NCI-H2107 (cell line): ENCODE measurements at regions not wholly inside any gene's neighbourhood (a gene's known extent, or its start where the extent isn't known, plus 50 kb on each side); places are given as distances from the start of the nearest gene placed in this dataset.
"Not testable (repeated sequence)": the region's sequence is repeated elsewhere in the genome, so short reads cannot be mapped to it uniquely, and the experiment has no call there.

Experiments used
- DNase-seq: peaks from one replicate; lab custom pipeline; 2025; lab: John Stamatoyannopoulos, UW

DNA sequence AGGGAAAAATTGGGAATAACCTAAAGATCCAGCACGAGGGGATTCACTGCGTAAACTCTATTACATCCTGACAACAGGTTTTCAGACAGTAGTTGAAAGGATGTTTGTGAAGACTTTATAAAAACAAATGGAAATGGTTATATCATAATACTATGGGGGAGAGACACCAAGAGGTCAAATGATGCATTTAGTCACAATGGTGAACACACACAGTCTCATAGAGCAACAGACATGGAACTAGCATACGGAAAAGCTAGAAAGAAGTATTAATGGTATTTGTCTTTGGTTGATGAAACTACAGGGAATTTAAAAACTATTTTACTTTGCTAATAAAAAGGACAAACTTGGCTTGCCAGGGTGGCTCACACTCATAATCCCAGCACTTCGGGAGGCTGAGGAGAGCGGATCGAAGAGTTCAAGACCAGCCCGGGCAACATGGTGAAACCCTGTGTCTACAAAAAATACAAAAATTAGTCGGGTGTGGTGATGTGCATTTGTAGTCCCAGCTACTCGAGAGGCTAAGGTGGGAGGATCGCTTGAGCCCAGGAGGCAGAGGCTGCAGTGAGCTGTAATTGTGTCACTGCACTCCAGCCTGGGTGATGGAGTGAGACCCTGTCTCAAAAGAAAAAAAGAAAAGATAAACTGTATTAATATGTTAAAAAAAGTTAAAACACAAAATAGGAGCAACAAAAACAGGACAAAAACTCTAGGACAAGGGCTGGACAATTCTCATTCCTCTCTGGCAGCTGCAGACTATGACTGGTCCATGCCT, 94.8 kb downstream of the MYCN start:
- no peak for DNase-seq

- DNase-seq, result no peak
Observed at GRCh38 chr2:16034151-16034974, 94.0 kb downstream of the MYCN start.

- no peak for DNase-seq
Observed at GRCh38 chr2:16033032-16033293, 92.6 kb downstream of the MYCN start.

DNA sequence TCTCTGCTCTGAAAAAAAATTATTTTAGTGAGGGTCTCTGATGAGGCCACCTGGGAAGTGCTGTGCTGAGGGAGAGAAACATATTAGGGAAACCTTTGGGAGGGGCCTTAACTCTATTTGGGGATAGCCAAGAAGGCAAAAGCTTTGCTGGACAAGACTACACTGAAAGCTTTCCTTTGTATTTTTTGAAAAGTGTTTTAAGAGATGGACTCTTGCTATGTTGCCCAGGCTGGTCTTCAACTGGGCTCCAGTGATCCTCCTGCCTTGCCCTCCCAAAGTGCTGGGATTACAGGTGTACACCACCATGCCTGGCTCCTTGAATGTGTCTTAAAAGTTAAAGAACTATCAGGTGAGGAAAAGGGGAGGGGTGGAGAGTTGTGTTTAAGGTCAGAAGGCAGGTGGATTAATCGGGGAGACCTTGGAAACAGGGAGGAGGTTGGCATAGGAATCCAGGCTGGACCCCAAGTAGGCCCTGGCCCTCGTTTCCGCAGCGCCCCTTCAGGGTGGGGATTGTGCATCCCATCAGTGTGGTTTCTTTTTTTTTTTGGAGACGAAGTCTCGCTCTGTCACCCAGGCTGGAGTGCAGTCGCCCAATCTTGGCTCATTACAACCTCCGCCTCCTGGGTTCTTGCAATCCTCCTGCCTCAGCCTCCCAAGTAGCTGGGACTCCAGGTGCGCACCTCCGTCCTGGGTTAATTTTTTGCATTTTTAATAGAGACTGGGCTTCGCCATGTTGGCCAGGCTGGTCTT, 92.1 kb downstream of the MYCN start:
- DNase-seq, result no peak

DNA sequence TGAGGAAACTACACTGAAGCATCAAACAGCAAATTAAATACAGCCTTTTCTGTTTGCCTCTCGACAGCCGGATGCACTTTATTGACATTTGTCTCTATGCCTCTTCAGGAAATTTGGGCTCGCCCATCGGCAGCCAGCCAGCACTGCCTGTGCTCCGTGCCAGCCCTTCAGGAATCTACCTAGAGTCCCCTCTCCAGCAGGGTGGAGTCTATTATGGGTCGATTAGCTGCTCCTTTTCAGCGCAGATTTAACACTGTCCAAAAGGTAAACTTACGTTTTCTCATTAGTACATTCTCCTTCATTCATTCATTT, 91.5 kb downstream of the MYCN start:
- no peak for DNase-seq

DNA sequence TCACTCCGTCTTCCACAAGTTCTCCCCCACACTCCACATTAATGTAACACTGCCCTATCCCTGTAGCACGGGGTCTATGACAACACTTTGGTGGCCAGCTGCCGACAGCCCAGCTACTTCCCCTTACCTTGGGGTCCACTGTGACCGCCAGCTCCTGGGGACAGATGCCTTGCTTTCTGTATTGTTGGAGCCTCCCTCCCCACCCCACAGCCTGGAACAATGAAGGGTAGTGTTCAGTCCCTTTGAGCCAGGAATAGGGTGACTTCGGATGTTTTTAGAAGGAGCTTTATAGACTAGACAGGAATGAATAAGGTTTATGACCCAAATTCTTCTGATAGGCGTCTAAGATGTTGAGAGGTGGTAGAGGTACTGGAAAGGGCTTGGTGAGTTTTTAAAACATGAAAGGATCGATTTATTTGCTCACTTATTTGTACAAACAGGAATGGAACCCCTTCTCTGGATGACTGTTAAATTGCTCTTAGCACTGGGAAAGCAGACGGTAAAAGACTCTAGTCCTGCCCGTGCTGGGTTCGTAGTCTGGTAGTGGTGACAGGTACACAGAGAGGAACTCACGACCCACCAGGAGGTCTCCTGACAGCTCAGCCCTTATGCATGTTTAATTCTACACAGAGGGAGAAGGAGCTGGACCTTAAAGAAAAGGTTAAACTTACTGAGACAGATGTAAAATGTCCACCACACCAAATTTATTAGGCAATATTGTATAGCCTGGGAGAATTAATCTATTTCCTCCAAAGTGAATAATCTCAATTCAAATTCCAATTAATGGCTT, 90.9 kb downstream of the MYCN start:
- no peak for DNase-seq

- no peak for DNase-seq
Observed at GRCh38 chr2:16030206-16031057, 90.1 kb downstream of the MYCN start.

GRCh38 chr2:16028644-16029043, 88.3 kb downstream of the MYCN start:
- no peak for DNase-seq

GRCh38 chr2:16026816-16027501, 86.6 kb downstream of the MYCN start:
- DNase-seq, result no peak

DNA sequence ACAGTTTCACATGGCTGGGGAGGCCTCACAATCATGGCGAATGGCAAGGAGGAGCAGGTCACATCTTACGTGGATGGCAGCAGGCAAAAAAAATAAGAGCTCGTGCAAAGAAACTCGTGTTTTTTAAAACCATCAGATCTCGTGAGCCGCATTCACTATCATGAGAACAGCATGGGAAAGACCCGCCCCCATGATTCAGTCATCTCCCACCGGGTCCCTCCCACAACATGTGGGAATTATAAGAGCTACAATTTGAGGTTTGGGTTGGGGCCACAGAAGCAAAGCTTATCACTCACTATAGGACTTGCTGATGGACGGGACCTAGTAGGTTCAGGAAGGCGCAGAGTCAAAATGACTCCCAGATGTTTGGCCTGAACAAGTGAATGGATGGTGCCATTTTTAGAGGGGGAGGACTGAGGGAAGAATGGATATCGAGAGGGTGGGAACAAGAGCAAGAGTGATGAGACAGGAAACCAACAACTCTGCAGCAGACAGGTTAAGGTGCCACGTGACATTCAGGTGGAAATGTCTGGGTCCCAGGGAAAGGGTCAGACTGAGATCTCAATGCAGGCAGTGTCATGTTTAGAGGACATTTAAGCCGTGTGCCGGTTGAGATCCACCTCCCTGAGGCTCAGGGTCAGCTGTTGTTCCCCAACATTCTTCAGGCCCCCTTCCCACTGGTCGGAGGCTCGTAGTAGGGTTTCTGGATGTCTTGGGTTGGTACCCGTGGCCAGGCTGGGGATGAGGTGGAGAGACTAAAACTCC, 85.7 kb downstream of the MYCN start:
- DNase-seq, result no peak

- DNase-seq, result no peak
Observed at GRCh38 chr2:16025211-16025875, 85.0 kb downstream of the MYCN start.

- not testable (repeated sequence) for DNase-seq
Observed at GRCh38 chr2:16024628-16025027, 84.3 kb downstream of the MYCN start.

DNA sequence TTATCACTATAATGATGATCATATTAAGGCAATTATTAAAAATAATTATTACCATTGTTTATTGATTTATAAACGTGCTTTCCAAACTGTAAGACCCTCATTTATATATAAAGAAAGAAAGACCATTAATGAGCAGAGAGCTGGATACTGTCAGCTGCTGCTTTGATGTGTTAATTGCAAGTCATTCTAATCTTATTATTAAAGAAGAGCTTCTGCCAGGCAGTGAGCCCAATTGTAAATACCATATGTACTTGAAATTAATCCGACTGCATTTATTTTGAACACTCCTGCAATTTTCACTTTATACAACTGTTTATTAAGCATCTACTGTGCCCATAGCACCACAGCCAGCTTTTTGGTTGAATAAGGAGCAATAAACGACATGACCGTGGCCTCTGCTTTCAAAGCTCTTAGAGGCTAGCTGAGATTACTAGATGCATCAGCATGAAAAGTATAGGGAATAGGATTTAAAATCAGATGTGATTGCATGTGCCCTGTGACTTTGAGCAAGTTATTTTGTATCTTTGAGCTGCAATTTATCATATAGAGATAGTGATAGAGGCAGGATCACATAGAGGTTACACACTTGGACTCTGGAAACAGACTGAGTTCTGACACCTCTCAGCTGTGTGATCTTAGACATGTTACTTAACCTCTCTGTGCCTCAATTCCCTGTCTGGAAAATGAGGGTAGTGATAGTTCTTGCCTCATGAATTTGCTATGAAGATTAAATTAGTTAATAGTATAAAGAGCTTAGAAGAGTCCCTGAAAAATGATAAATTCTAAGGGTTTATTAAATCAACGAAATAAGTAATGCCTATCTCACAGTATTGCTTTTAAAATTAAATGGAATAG, 83.4 kb downstream of the MYCN start:
- DNase-seq, result no peak

DNA sequence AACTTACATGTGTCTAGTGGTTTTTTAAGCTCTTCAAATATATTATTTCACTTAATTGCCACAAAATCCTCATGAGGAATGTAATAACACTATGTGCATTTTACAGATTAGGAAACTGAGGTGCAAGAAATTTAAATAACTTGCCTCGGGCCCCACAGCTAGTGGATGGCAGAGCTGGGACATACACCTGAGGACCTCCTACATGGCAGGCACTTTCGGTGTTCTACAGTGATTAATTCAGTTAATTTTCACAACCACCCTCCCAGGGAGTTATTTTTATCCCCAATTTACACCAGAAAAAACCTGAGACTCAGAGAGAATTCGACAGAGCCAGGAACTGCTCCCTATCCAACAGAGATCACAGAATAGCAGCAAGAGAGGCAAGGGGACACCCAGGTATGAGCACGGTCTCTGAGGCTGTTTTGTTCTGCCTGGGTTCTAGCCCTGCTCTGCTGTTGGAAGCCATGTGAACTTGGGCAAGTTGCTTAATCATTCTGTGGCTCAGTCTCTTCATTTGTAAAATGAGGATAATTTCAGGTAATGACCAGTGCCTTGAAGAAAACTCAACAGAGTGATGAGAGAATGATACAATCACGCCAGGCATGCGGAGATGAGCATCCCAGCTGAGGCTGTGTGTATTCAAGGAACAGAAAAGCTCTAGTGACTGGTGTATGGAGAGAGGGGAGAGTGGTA, 82.3 kb downstream of the MYCN start:
- no peak for DNase-seq

- DNase-seq, result no peak
Observed at GRCh38 chr2:16021611-16022363, 81.4 kb downstream of the MYCN start.

DNA sequence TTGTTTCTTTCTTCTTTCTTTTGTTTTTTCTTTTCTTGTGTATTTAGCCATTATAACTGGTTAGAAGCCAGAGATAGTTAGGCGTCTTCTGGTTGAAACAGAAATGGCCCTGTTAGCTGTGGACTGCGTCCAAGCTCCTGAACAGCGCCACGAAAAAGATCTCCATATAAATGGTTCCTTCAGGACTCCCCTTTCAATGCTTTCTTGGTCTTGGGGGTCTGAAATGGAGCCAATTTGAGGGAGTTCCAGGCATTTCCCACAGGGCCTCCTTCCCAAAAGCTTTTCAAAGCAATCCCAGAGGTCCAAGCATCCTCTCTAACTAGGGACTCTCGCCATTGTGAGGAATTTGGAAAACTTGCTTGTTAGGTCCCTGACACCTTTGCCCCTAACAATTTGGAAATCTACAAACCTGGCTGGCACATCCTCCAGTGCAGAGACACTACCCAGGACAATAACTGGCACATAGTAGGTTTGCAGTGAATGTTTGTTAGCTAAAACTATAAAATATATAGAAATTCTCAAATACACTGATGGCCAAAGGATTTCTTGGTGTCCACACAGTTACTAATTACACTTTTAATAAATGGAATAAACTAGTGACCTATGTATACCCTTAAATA, 80.1 kb downstream of the MYCN start:
- no peak for DNase-seq
